H1 (cell line): ENCODE measurements at regions not wholly inside any gene's neighbourhood (a gene's known extent, or its start where the extent isn't known, plus 50 kb on each side); places are given as distances from the start of the nearest gene placed in this dataset.

Source experiments
- CTCF ChIA-PET: fragments of 300-600 bp; sonication (Branson Sonifier 250); formaldehyde crosslinking; loops from one replicate; lab custom pipeline; 2021; ENCODE audit not compliant: partially characterized antibody; lab: Charles Lee
- POLR2A ChIA-PET: fragments of 300-600 bp; sonication (Branson Sonifier 250); formaldehyde crosslinking; loops from one replicate; lab custom pipeline; 2021; ENCODE audit warnings: inconsistent platforms; ENCODE audit not compliant: partially characterized antibody; lab: Charles Lee
- DNase-seq, 2 experiments: peaks; one replicate each; pipeline versions ENCODE4 v3.0.0 to v3.0.0-alpha.2; 2010 to 2022; ENCODE audit warnings: low spot score in 2 of 2, low read depth in 1 of 2, mixed read lengths in 1 of 2
- FAIRE-seq: peaks from 2 replicates; lab custom pipeline; 2011; peaks lifted over from hg19 to GRCh38; lab: Jason Lieb, UNC
- H2AFZ ChIP-seq: 2 replicates; pipeline ENCODE4 v1.8.1; 2012; ENCODE audit warnings: low read length, inconsistent platforms
- H2AK5ac ChIP-seq: 2 replicates; pipeline ENCODE4 v1.6.1; 2013; ENCODE audit warnings: low read depth, low read length
- H2BK120ac ChIP-seq: replicated peaks from 2 replicates; pipeline ENCODE3; 2013; ENCODE audit warnings: low read depth, low read length, inconsistent platforms
- H2BK12ac ChIP-seq: 2 replicates; pipeline ENCODE4 v1.6.1; 2013; ENCODE audit warnings: low read depth, low read length
- H2BK15ac ChIP-seq: 2 replicates; pipeline ENCODE4 v1.6.1; 2013; ENCODE audit warnings: low read length
- H2BK20ac ChIP-seq: 2 replicates; pipeline ENCODE4 v1.6.1; 2013; ENCODE audit warnings: low read length
- H2BK5ac ChIP-seq: 2 replicates; pipeline ENCODE4 v1.6.1; 2013; ENCODE audit warnings: low read depth, low read length
- H3K14ac ChIP-seq: 2 replicates; pipeline ENCODE4 v1.6.1; 2013; ENCODE audit warnings: inconsistent platforms; ENCODE audit not compliant: insufficient read length
- H3K18ac ChIP-seq: 2 replicates; pipeline ENCODE4 v1.6.1; 2013; ENCODE audit warnings: low read length; ENCODE audit errors: extremely low read depth
- H3K23ac ChIP-seq: 2 replicates; pipeline ENCODE4 v1.6.1; 2013; ENCODE audit warnings: inconsistent platforms; ENCODE audit not compliant: insufficient read length
- H3K23me2 ChIP-seq: 2 replicates; pipeline ENCODE4 v1.6.1; 2013; ENCODE audit warnings: low read depth, low read length
- H3K27ac ChIP-seq: 2 replicates; pipeline ENCODE4 v1.6.1; 2011; ENCODE audit warnings: low read depth, low read length, inconsistent platforms
- H3K27me3 ChIP-seq, 4 experiments: replicated peaks in 1 of 4; 1 replicate in 1 of 4; 2 replicates in 3 of 4; pipeline versions ENCODE4 v1.6.1 to v1.8.1; 2011 to 2013; ENCODE audit warnings: low read length in 3 of 4, mild to moderate bottlenecking in 3 of 4, inconsistent platforms in 2 of 4, mixed read lengths in 2 of 4, moderate library complexity in 1 of 4; ENCODE audit not compliant: control insufficient read depth in 3 of 4, insufficient read depth in 3 of 4; ENCODE audit errors: extremely low read depth in 1 of 4
- H3K36me3 ChIP-seq, 4 experiments: 2 replicates each; pipeline versions ENCODE4 v1.6.1 to v1.8.1; 2011 to 2013; ENCODE audit warnings: mild to moderate bottlenecking in 4 of 4, low read length in 3 of 4, moderate library complexity in 2 of 4, control low read depth in 1 of 4, inconsistent platforms in 1 of 4; ENCODE audit not compliant: insufficient read depth in 4 of 4, control insufficient read depth in 2 of 4
- H3K4ac ChIP-seq: replicated peaks from 2 replicates; pipeline ENCODE3; 2013; ENCODE audit warnings: low read length, low read depth, mixed read lengths, inconsistent platforms; ENCODE audit not compliant: insufficient read length
- H3K4me1 ChIP-seq, 4 experiments: replicated peaks in 1 of 4; 1 replicate in 1 of 4; 2 replicates in 3 of 4; pipeline versions ENCODE4 v1.6.1 to v1.8.1; 2011 to 2013; ENCODE audit warnings: low read length in 3 of 4, inconsistent platforms in 2 of 4, mixed read lengths in 1 of 4; ENCODE audit not compliant: insufficient read depth in 4 of 4, control insufficient read depth in 3 of 4
- H3K4me2 ChIP-seq, 2 experiments: 2 replicates each; pipeline versions ENCODE4 v1.6.1 to v1.8.1; 2011 to 2013; ENCODE audit warnings: low read depth in 2 of 2, low read length in 2 of 2, control low read depth in 1 of 2, inconsistent platforms in 1 of 2, mild to moderate bottlenecking in 1 of 2; ENCODE audit not compliant: insufficient read depth in 1 of 2
- H3K4me3 ChIP-seq, 4 experiments: fragments of 200-600, 300-600 bp in 1 of 4; sonication (generic), shearing (Covaris generic), sonication (Bioruptor Twin) in 1 of 4; 2 replicates each; pipeline versions ENCODE4 v1.5.1 to v1.8.1; 2011 to 2016; ENCODE audit warnings: low read length in 4 of 4, low read depth in 3 of 4, control low read depth in 2 of 4, inconsistent platforms in 2 of 4, mild to moderate bottlenecking in 2 of 4, mixed read lengths in 1 of 4, moderate library complexity in 1 of 4; ENCODE audit not compliant: insufficient read depth in 2 of 4; ENCODE audit errors: extremely low read depth in 1 of 4
- H3K56ac ChIP-seq: replicated peaks from 2 replicates; pipeline ENCODE3; 2013; ENCODE audit warnings: low read depth, mild to moderate bottlenecking, mixed read lengths, low read length, inconsistent platforms; ENCODE audit not compliant: insufficient read length
- H3K79me1 ChIP-seq: 2 replicates; pipeline ENCODE4 v1.6.1; 2013; ENCODE audit warnings: low read depth, low read length, control low read depth
- H3K79me2 ChIP-seq, 2 experiments: 2 replicates each; pipeline versions ENCODE4 v1.6.1 to v1.8.1; 2012 to 2013; ENCODE audit warnings: low read length in 2 of 2, mild to moderate bottlenecking in 2 of 2, inconsistent platforms in 1 of 2; ENCODE audit not compliant: insufficient read depth in 2 of 2, control insufficient read depth in 1 of 2
- H3K9ac ChIP-seq, 4 experiments: replicated peaks in 1 of 4; 1 replicate in 1 of 4; 2 replicates in 3 of 4; pipeline versions ENCODE4 v1.6.1 to v1.8.1; 2011 to 2013; ENCODE audit warnings: low read depth in 3 of 4, low read length in 3 of 4, control low read depth in 2 of 4, mild to moderate bottlenecking in 2 of 4, moderate library complexity in 2 of 4, inconsistent platforms in 1 of 4; ENCODE audit errors: extremely low read depth in 1 of 4
- H3K9me3 ChIP-seq, 2 experiments: 2 replicates each; pipeline versions ENCODE4 v1.6.1 to v1.8.1; 2012 to 2013; ENCODE audit warnings: mild to moderate bottlenecking in 2 of 2, moderate library complexity in 2 of 2, control low read depth in 1 of 2, inconsistent platforms in 1 of 2, low read depth in 1 of 2, low read length in 1 of 2, mixed read lengths in 1 of 2; ENCODE audit not compliant: insufficient read depth in 2 of 2
- H4K20me1 ChIP-seq, 2 experiments: replicated peaks in 1 of 2; 2 replicates each; pipeline versions ENCODE3 to v1.8.1; 2011 to 2013; ENCODE audit warnings: inconsistent platforms in 2 of 2, low read length in 2 of 2, mild to moderate bottlenecking in 1 of 2; ENCODE audit not compliant: insufficient read depth in 2 of 2, control insufficient read depth in 1 of 2
- H4K5ac ChIP-seq: 2 replicates; pipeline ENCODE4 v1.6.1; 2013; ENCODE audit warnings: low read length, low read depth, mixed read lengths, inconsistent platforms; ENCODE audit not compliant: insufficient read length
- H4K8ac ChIP-seq: 2 replicates; pipeline ENCODE4 v1.8.0; 2013; ENCODE audit warnings: mild to moderate bottlenecking, moderate library complexity, low read length, inconsistent platforms; ENCODE audit not compliant: insufficient read depth; ENCODE audit errors: extremely low read depth
- H4K91ac ChIP-seq: replicated peaks from 2 replicates; pipeline ENCODE3; 2013; ENCODE audit warnings: low read length, mixed read lengths, inconsistent platforms; ENCODE audit not compliant: insufficient read length
- BRCA1 ChIP-seq: IDR thresholded peaks from 2 replicates; pipeline ENCODE4 v1.6.1; 2012; ENCODE audit warnings: low read depth, low read length, improper control_type of control experiment
- CTBP2 ChIP-seq: IDR thresholded peaks from 2 replicates; pipeline ENCODE4 v1.7.0; 2011; ENCODE audit warnings: borderline replicate concordance, mild to moderate bottlenecking, moderate library complexity, mixed read lengths, low read length; ENCODE audit not compliant: insufficient read depth, insufficient read length
- EZH2 ChIP-seq: fragments of 200-600 bp; sonication (generic); IDR thresholded peaks from 2 replicates; pipeline ENCODE4 v1.7.1; 2012; ENCODE audit warnings: low read depth, mild to moderate bottlenecking, moderate library complexity, low read length, inconsistent platforms; ENCODE audit not compliant: severe bottlenecking
- FOSL1 ChIP-seq: IDR thresholded peaks from 2 replicates; pipeline ENCODE4 v1.6.1; 2011; ENCODE audit warnings: mild to moderate bottlenecking, low read depth, low read length, moderate library complexity; ENCODE audit not compliant: insufficient read depth
- GABPA ChIP-seq: IDR thresholded peaks from 2 replicates; pipeline ENCODE4 v1.6.1; 2011; ENCODE audit warnings: mild to moderate bottlenecking, low read length, moderate library complexity, borderline replicate concordance; ENCODE audit not compliant: insufficient read depth
- GTF2F1 ChIP-seq: IDR thresholded peaks from 2 replicates; pipeline ENCODE4 v1.6.1; 2012; ENCODE audit warnings: low read depth, low read length, improper control_type of control experiment, borderline replicate concordance
- JUND ChIP-seq: IDR thresholded peaks from 2 replicates; pipeline ENCODE4 v1.6.1; 2011; ENCODE audit warnings: mild to moderate bottlenecking, improper control_type of control experiment, low read length
- KDM1A ChIP-seq: fragments of 200-600, 300-600 bp; sonication (generic); IDR thresholded peaks from 2 replicates; pipeline ENCODE4 v1.7.1; 2016; ENCODE audit warnings: mild to moderate bottlenecking, low read length, borderline replicate concordance
- POLR2AphosphoS5 ChIP-seq: IDR thresholded peaks from 2 replicates; pipeline ENCODE4 v1.6.1; 2011; ENCODE audit warnings: low read depth, low read length
- RNF2 ChIP-seq: fragments of 200-900, 300-1000 bp; sonication (generic); IDR thresholded peaks from 2 replicates; pipeline ENCODE4 v1.7.1; 2016; ENCODE audit warnings: borderline replicate concordance, low read depth, mild to moderate bottlenecking, antibody characterized with exemption, low read length; ENCODE audit not compliant: poor library complexity, severe bottlenecking; ENCODE audit errors: missing control alignments
- SP4 ChIP-seq: IDR thresholded peaks from 2 replicates; pipeline ENCODE4 v1.6.1; 2012; ENCODE audit warnings: low read length, inconsistent platforms
- SRF ChIP-seq: IDR thresholded peaks from 2 replicates; pipeline ENCODE4 v1.6.1; 2011; ENCODE audit warnings: mild to moderate bottlenecking, low read depth, low read length, moderate library complexity
- ZNF274 ChIP-seq: IDR thresholded peaks from 2 replicates; pipeline ENCODE4 v1.7.0; 2012; ENCODE audit warnings: low read length, borderline replicate concordance; ENCODE audit errors: extremely low read depth
- WGBS, 2 experiments: shearing (Covaris generic) in 1 of 2; methylation state at CpG; one replicate each; pipeline versions ENCODE4 v1.1.6 to v1.1.7; 2013 to 2015; ENCODE audit warnings: low lambda C conversion rate in 2 of 2, mixed read lengths in 2 of 2, inconsistent platforms in 1 of 2, low coverage in 1 of 2, missing lambda C conversion rate in 1 of 2; ENCODE audit not compliant: insufficient replicate concordance in 2 of 2, insufficient coverage in 1 of 2, insufficient read length in 1 of 2; ENCODE audit errors: extremely low coverage in 1 of 2, missing lambda C conversion rate in 1 of 2; 5-methylcytosine and 5-hydroxymethylcytosine counted together
- TF ChIP-seq, protein P1 (sequence below): IDR thresholded peaks from 2 replicates; pipeline ENCODE4 v1.6.1; 2011; ENCODE audit warnings: low read depth, mild to moderate bottlenecking, low read length; ENCODE audit not compliant: insufficient read depth

DNA sequence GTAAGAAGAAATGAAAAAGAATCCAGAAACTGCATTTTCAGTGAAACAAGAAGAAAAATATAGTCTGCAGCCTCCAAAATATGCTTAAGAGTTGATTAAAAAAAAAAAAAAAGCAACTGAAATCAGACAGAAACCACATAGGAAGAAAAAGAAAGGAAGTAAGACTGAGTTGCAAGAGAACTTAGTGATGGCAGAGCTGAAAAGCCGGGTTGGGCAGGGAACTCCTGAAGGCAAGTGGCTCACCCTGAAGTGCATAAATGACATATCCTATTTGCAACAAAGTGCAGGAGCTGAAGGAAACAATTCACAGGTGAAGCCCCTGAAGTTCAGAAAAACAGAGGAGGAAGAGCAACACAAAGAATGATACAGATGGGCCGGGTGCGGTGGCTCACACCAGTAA is 108.8 kb upstream of the SLC25A36 start:
- ChIA-PET CTCF (no interaction called here), POLR2A (no interaction called here)
- H4K20me1 ChIP-seq, result no peaks in the 10 kb centered on the region
- no peak for FAIRE-seq
- H3K27ac ChIP-seq, result no peak overlapping the region
- no peaks in the 10 kb centered on the region for H3K4me1 ChIP-seq
- H4K8ac ChIP-seq, result no peak overlapping the region
- H4K91ac ChIP-seq, result no peak overlapping the region
- 86% methylated on average over 3 of the region's 3 CpGs; no CpG with 5 or more reads in 1 of the 2 experiments for WGBS, 2 experiments
- H2BK5ac ChIP-seq, result no peak overlapping the region
- no peak overlapping the region for H3K4ac ChIP-seq
- no peaks in the 10 kb centered on the region for H3K23me2 ChIP-seq
- H3K9me3 ChIP-seq, result no peaks in the 10 kb centered on the region; a peak in 1 of 4 replicates
- H3K4me2 ChIP-seq, result no peak overlapping the region
- H2BK12ac ChIP-seq, result no peak overlapping the region
- no peaks in the 10 kb centered on the region for H3K79me2 ChIP-seq
- no peaks in the 10 kb centered on the region for H3K79me1 ChIP-seq
- H3K18ac ChIP-seq, result no peak overlapping the region
- H3K14ac ChIP-seq, result no peak overlapping the region
- H3K27me3 ChIP-seq, result no peaks in the 10 kb centered on the region
- H2AFZ ChIP-seq, result no peak overlapping the region
- no peak overlapping the region for H3K9ac ChIP-seq
- no peak for TF ChIP-seq KDM1A
- TF ChIP-seq POLR2AphosphoS5, result no peak
- TF ChIP-seq, protein P1, sequence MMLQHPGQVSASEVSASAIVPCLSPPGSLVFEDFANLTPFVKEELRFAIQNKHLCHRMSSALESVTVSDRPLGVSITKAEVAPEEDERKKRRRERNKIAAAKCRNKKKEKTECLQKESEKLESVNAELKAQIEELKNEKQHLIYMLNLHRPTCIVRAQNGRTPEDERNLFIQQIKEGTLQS, result no peak
- no peak for TF ChIP-seq GABPA
- no peak for TF ChIP-seq CTBP2
- TF ChIP-seq SRF, result no peak
- no peak for TF ChIP-seq EZH2
- no peak for TF ChIP-seq GTF2F1
- TF ChIP-seq BRCA1, result no peak
- TF ChIP-seq FOSL1, result no peak
- no peak for TF ChIP-seq RNF2
- TF ChIP-seq SP4, result no peak
- no peak for TF ChIP-seq JUND
- TF ChIP-seq ZNF274, result no peak
- H2BK20ac ChIP-seq, result no peak overlapping the region
- H3K4me3 ChIP-seq, result no peak overlapping the region
- no peak overlapping the region for H4K5ac ChIP-seq
- DNase-seq, result no peak
- H2BK15ac ChIP-seq, result no peak overlapping the region
- no peak overlapping the region for H2BK120ac ChIP-seq
- no peak overlapping the region for H3K56ac ChIP-seq
- no peak overlapping the region for H2AK5ac ChIP-seq
- H3K36me3 ChIP-seq, result no peaks in the 10 kb centered on the region
- H3K23ac ChIP-seq, result no peak overlapping the region
